ENCODE measurements at regions not wholly inside any gene's neighbourhood (a gene's known extent, or its start where the extent isn't known, plus 50 kb on each side); places are given as distances from the start of the nearest gene placed in this dataset.

- H4K91ac ChIP-seq (replicated peaks; ENCODE audit: insufficient read length, low read length): no peak overlapping the region
- H2BK20ac ChIP-seq (ENCODE audit: low read length): no peak overlapping the region
- H2BK12ac ChIP-seq (ENCODE audit: low read depth, low read length): no peak overlapping the region
- no peaks in the 10 kb centered on the region for H3K9me3 ChIP-seq (ENCODE audit: insufficient read depth in 2 of 2, low read depth in 1 of 2, low read length in 1 of 2)
- no peaks in the 10 kb centered on the region for H3K23me2 ChIP-seq (ENCODE audit: low read depth, low read length)
- peak overlapping the region; percentile 94; the same call in 1 of the 2 replicates for H2AFZ ChIP-seq (ENCODE audit: low read length)
- H3K79me1 ChIP-seq (ENCODE audit: low read depth, low read length): no peaks in the 10 kb centered on the region
- H3K4me1 ChIP-seq (replicated peaks in 1 of 4; ENCODE audit: control insufficient read depth in 3 of 4, insufficient read depth in 4 of 4, low read length in 3 of 4): peaks cover 0 to 3% (median 0%) of the 10 kb centered on the region in 4 experiments; a peak in 1 of 7 replicates
- H4K8ac ChIP-seq (ENCODE audit: extremely low read depth, insufficient read depth, low read length): peak overlapping the region; percentile 45; the same call in 1 of the 2 replicates
- H3K79me2 ChIP-seq (ENCODE audit: control insufficient read depth in 1 of 2, insufficient read depth in 2 of 2, low read length in 2 of 2): peaks cover 0 to 29% of the 10 kb centered on the region in 2 experiments; a peak in 2 of 4 replicates
- H3K27me3 ChIP-seq (replicated peaks in 1 of 4; ENCODE audit: control insufficient read depth in 3 of 4, extremely low read depth in 1 of 4, insufficient read depth in 3 of 4, low read length in 3 of 4): no peaks in the 10 kb centered on the region
- no peak overlapping the region for H2AK5ac ChIP-seq (ENCODE audit: low read depth, low read length)
- H3K9ac ChIP-seq (replicated peaks in 1 of 4; ENCODE audit: extremely low read depth in 1 of 4, low read depth in 3 of 4, low read length in 3 of 4): peak overlapping the region in 3 of 4 experiments; percentile 36 to 66 (median 63); a peak in 6 of 7 replicates
- 0 out of 2 replicates have a peak overlapping the region, but pooled peaks have one; percentile 24 for H2BK5ac ChIP-seq (ENCODE audit: low read depth, low read length)
- CTCF ChIA-PET (ENCODE audit: partially characterized antibody): no interaction called here
- no peak overlapping the region for H3K23ac ChIP-seq (ENCODE audit: insufficient read length)
- no peak overlapping the region for H2BK15ac ChIP-seq (ENCODE audit: low read length)
- no peak overlapping the region for H3K14ac ChIP-seq (ENCODE audit: insufficient read length)
- 2% methylated on average over 18 of the region's 20 CpGs; no CpG with 5 or more reads in 1 of the 2 experiments for WGBS, 2 experiments (ENCODE audit: extremely low coverage in 1 of 2, insufficient coverage in 1 of 2, insufficient read length in 1 of 2, insufficient replicate concordance in 2 of 2, low coverage in 1 of 2, low lambda C conversion rate in 2 of 2, missing lambda C conversion rate in 1 of 2)
- H3K18ac ChIP-seq (ENCODE audit: extremely low read depth, low read length): no peak overlapping the region
- no peak overlapping the region for H3K56ac ChIP-seq (replicated peaks; ENCODE audit: insufficient read length, low read depth, low read length)
- DNase-seq (ENCODE audit: low read depth in 1 of 2, low spot score in 2 of 2): peak; percentile 55 to 57
- H3K27ac ChIP-seq (ENCODE audit: low read depth, low read length): peak overlapping the region; percentile 73
- H4K20me1 ChIP-seq (replicated peaks in 1 of 2; ENCODE audit: control insufficient read depth in 1 of 2, insufficient read depth in 2 of 2, low read length in 2 of 2): no peaks in the 10 kb centered on the region
- peak; percentile 91 for FAIRE-seq
- peak overlapping the region; percentile 62 to 98 (median 82) for H3K4me3 ChIP-seq (ENCODE audit: extremely low read depth in 1 of 4, insufficient read depth in 2 of 4, low read depth in 3 of 4, low read length in 4 of 4)
- POLR2A ChIA-PET (ENCODE audit: partially characterized antibody): no interaction called here
- H3K4me2 ChIP-seq (ENCODE audit: insufficient read depth in 1 of 2, low read depth in 2 of 2, low read length in 2 of 2): peak overlapping the region; percentile 38 to 74
- no peaks in the 10 kb centered on the region for H3K36me3 ChIP-seq (ENCODE audit: control insufficient read depth in 2 of 4, insufficient read depth in 4 of 4, low read length in 3 of 4)
- no peak overlapping the region for H3K4ac ChIP-seq (replicated peaks; ENCODE audit: insufficient read length, low read depth, low read length)
- H4K5ac ChIP-seq (ENCODE audit: insufficient read length, low read depth, low read length): no peak overlapping the region
- H2BK120ac ChIP-seq (replicated peaks; ENCODE audit: low read depth, low read length): peak overlapping the region; percentile 28
- TF ChIP-seq NRF1 (IDR thresholded peaks at IDR 0.05; ENCODE audit: low read depth, low read length) (no peak), CREB1 (IDR thresholded peaks at IDR 0.05) (no peak), CBX8 (IDR thresholded peaks at IDR 0.05; ENCODE audit: borderline replicate concordance, low read depth, low read length) (no peak), MAX (IDR thresholded peaks at IDR 0.05) (no peak), TCF12 (IDR thresholded peaks at IDR 0.05; ENCODE audit: low read depth, low read length) (no peak), KDM4A (IDR thresholded peaks at IDR 0.05; ENCODE audit: low read depth, low read length, severe bottlenecking) (no peak), CHD2 (IDR thresholded peaks at IDR 0.05; ENCODE audit: low read length) (no peak), USF2 (IDR thresholded peaks at IDR 0.05; ENCODE audit: low read length) (peak; percentile 75), JUN (IDR thresholded peaks at IDR 0.05; ENCODE audit: low read depth, low read length) (no peak), SIN3A (conservative IDR thresholded peaks at IDR 0.05 in 1 of 2, IDR thresholded peaks at IDR 0.05 in 1 of 2; ENCODE audit: low read depth in 1 of 2, low read length in 2 of 2) (peak; percentile 29 to 87; a peak in 2 of 4 replicates), RNF2 (IDR thresholded peaks at IDR 0.05; ENCODE audit: borderline replicate concordance, low read depth, low read length, missing control alignments, poor library complexity, severe bottlenecking) (no peak), SIRT6 (IDR thresholded peaks at IDR 0.05; ENCODE audit: low read length) (no peak)
These were observed 209.6 kb upstream of the SPIN4 start for GRCh38 chrX:63560601-63561218.
